ENCODE measurements at regions not wholly inside any gene's neighbourhood (a gene's known extent, or its start where the extent isn't known, plus 50 kb on each side); places are given as distances from the start of the nearest gene placed in this dataset.

GRCh38 chr1:29451368-29451892 lies 215.1 kb downstream of the PTPRU start:
- TF ChIP-seq POLR2AphosphoS5 (IDR thresholded peaks at IDR 0.05) (no peak), CTCF (IDR thresholded peaks at IDR 0.05) (no peak), EP300 (IDR thresholded peaks at IDR 0.05) (no peak)

Data from esophagus muscularis mucosa (tissue), 4 donors.